ENCODE measurements at regions not wholly inside any gene's neighbourhood (a gene's known extent, or its start where the extent isn't known, plus 50 kb on each side); places are given as distances from the start of the nearest gene placed in this dataset.

GRCh38 chr15:70165716-70166284 is 68.1 kb upstream of the TLE3 start:
- no peak for TF ChIP-seq CTCF (IDR thresholded peaks at IDR 0.05; ENCODE audit: low read depth, low read length)
- no peak for TF ChIP-seq POLR2A (IDR thresholded peaks at IDR 0.05; ENCODE audit: extremely low read depth, insufficient read length)
